SK-N-MC (cell line): ENCODE measurements at regions not wholly inside any gene's neighbourhood (a gene's known extent, or its start where the extent isn't known, plus 50 kb on each side); places are given as distances from the start of the nearest gene placed in this dataset.

Experiments
- DNase-seq: peaks from one replicate; pipeline ENCODE4 v3.0.0-alpha.2; 2011; ENCODE audit warnings: low read depth, low spot score
- H3K27ac ChIP-seq: fragments of 200-600 bp; sonication (generic); 2 replicates; pipeline ENCODE4 v1.5.1; 2016; ENCODE audit warnings: mixed run types
- H3K36me3 ChIP-seq: fragments of 200-600 bp; sonication (generic); 2 replicates; pipeline ENCODE4 v1.6.1; 2017; ENCODE audit warnings: antibody characterized with exemption, low read length, mixed read lengths; ENCODE audit not compliant: insufficient read depth
- H3K4me3 ChIP-seq: fragments of 200-600 bp; sonication (generic); 2 replicates; pipeline ENCODE4 v1.5.1; 2016
- H3K9ac ChIP-seq: fragments of 200-600 bp; sonication (generic); 2 replicates; pipeline ENCODE4 v1.8.0; 2017; ENCODE audit warnings: mixed run types, mixed read lengths; ENCODE audit not compliant: insufficient read length
- H3K9me3 ChIP-seq: fragments of 200-600 bp; sonication (generic); 2 replicates; pipeline ENCODE4 v1.6.1; 2017; ENCODE audit warnings: low read depth, mild to moderate bottlenecking, antibody characterized with exemption, low read length, moderate library complexity, mixed read lengths
- EZH2 ChIP-seq: fragments of 200-600 bp; sonication (generic); IDR thresholded peaks from one replicate; pipeline ENCODE4 v1.6.1; 2017; ENCODE audit warnings: antibody characterized with exemption
- FOXP2 ChIP-seq: optimal IDR thresholded peaks from 2 replicates; pipeline ENCODE3; 2011; ENCODE audit warnings: mild to moderate bottlenecking, moderate library complexity; ENCODE audit not compliant: insufficient read depth; ENCODE audit errors: extremely low read length, control extremely low read depth
- POLR2AphosphoS5 ChIP-seq: IDR thresholded peaks from 2 replicates; pipeline ENCODE4 v1.6.1; 2012; ENCODE audit warnings: mild to moderate bottlenecking, low read depth, low read length, borderline replicate concordance

- no peak for DNase-seq
- Histone ChIP-seq H3K9me3 (no peaks in the 10 kb centered on the region), H3K9ac (no peak overlapping the region), H3K27ac (no peak overlapping the region), H3K36me3 (no peaks in the 10 kb centered on the region), H3K4me3 (no peak overlapping the region)
- TF ChIP-seq POLR2AphosphoS5 (no peak), EZH2 (no peak), FOXP2 (no peak)
Measured at GRCh38 chr5:125526966-125527365, 780.5 kb upstream of the ZNF608 start.

GRCh38 chr5:125528881-125529280 is 782.4 kb upstream of the ZNF608 start:
- no peak overlapping the region for H3K9ac ChIP-seq
- H3K9me3 ChIP-seq: no peaks in the 10 kb centered on the region
- DNase-seq: no peak
- no peak for TF ChIP-seq EZH2
- TF ChIP-seq FOXP2: no peak
- no peak for TF ChIP-seq POLR2AphosphoS5
- no peak overlapping the region for H3K4me3 ChIP-seq
- H3K27ac ChIP-seq: no peak overlapping the region
- no peaks in the 10 kb centered on the region for H3K36me3 ChIP-seq

GRCh38 chr5:125530833-125531615 is 784.6 kb upstream of the ZNF608 start:
- TF ChIP-seq POLR2AphosphoS5 (no peak), EZH2 (no peak), FOXP2 (no peak)
- H3K9me3 ChIP-seq: no peaks in the 10 kb centered on the region
- H3K27ac ChIP-seq: no peak overlapping the region
- H3K9ac ChIP-seq: no peak overlapping the region
- no peak overlapping the region for H3K4me3 ChIP-seq
- no peak for DNase-seq
- no peaks in the 10 kb centered on the region for H3K36me3 ChIP-seq

- Histone ChIP-seq H3K9me3 (no peaks in the 10 kb centered on the region), H3K9ac (no peak overlapping the region), H3K27ac (no peak overlapping the region), H3K4me3 (no peak overlapping the region), H3K36me3 (no peaks in the 10 kb centered on the region)
- no peak for DNase-seq
- no peak for TF ChIP-seq POLR2AphosphoS5
- no peak for TF ChIP-seq FOXP2
- no peak for TF ChIP-seq EZH2
Measured at GRCh38 chr5:125536095-125536494, 789.7 kb upstream of the ZNF608 start.

GRCh38 chr5:125536582-125536981 is 790.1 kb upstream of the ZNF608 start:
- DNase-seq: no peak
- no peak for TF ChIP-seq EZH2
- no peak for TF ChIP-seq FOXP2
- TF ChIP-seq POLR2AphosphoS5: no peak
- Histone ChIP-seq H3K9ac (no peak overlapping the region), H3K27ac (no peak overlapping the region), H3K4me3 (no peak overlapping the region), H3K9me3 (no peaks in the 10 kb centered on the region), H3K36me3 (no peaks in the 10 kb centered on the region)

GRCh38 chr5:125537661-125538060 is 791.2 kb upstream of the ZNF608 start:
- Histone ChIP-seq H3K4me3 (no peak overlapping the region), H3K9me3 (no peaks in the 10 kb centered on the region), H3K36me3 (no peaks in the 10 kb centered on the region), H3K9ac (no peak overlapping the region), H3K27ac (no peak overlapping the region)
- DNase-seq: no peak
- TF ChIP-seq FOXP2: no peak
- no peak for TF ChIP-seq EZH2
- no peak for TF ChIP-seq POLR2AphosphoS5

- TF ChIP-seq FOXP2 (no peak), POLR2AphosphoS5 (no peak)
- Histone ChIP-seq H3K9me3 (no peaks in the 10 kb centered on the region), H3K4me3 (no peak overlapping the region)
Measured at GRCh38 chr5:125538469-125538868, 792.0 kb upstream of the ZNF608 start.

GRCh38 chr5:125541085-125541484 is 794.6 kb upstream of the ZNF608 start:
- no peak overlapping the region for H3K27ac ChIP-seq

More at GRCh38 chr5:125538469-125538868, 792.0 kb upstream of the ZNF608 start:
- H3K9ac ChIP-seq: no peak overlapping the region
- H3K36me3 ChIP-seq: no peaks in the 10 kb centered on the region
- H3K27ac ChIP-seq: no peak overlapping the region
- DNase-seq: no peak

More at GRCh38 chr5:125541085-125541484, 794.6 kb upstream of the ZNF608 start:
- no peak for DNase-seq
- Histone ChIP-seq H3K4me3 (no peak overlapping the region), H3K9me3 (no peaks in the 10 kb centered on the region), H3K9ac (no peak overlapping the region), H3K36me3 (no peaks in the 10 kb centered on the region)
- TF ChIP-seq POLR2AphosphoS5 (no peak), FOXP2 (no peak), EZH2 (no peak)
